Glutamatergic neuron (in vitro differentiated cells): ENCODE measurements at regions not wholly inside any gene's neighbourhood (a gene's known extent, or its start where the extent isn't known, plus 50 kb on each side); places are given as distances from the start of the nearest gene placed in this dataset.

Source experiments
- DNase-seq: peaks from one replicate; pipeline ENCODE4 v3.0.0; 2022
- H3K27ac Mint-ChIP-seq: one replicate; pipeline ENCODE4 v1.8.0; 2020; ENCODE audit warnings: mild to moderate bottlenecking, mixed read lengths, inconsistent platforms; ENCODE audit not compliant: unreplicated experiment
- H3K27me3 Mint-ChIP-seq: one replicate; pipeline ENCODE4 v1.8.0; 2020; ENCODE audit warnings: mild to moderate bottlenecking, moderate library complexity, mixed read lengths, inconsistent platforms; ENCODE audit not compliant: unreplicated experiment
- H3K36me3 Mint-ChIP-seq: one replicate; pipeline ENCODE4 v1.8.0; 2020; ENCODE audit warnings: mild to moderate bottlenecking, mixed read lengths, inconsistent platforms; ENCODE audit not compliant: unreplicated experiment
- H3K4me1 Mint-ChIP-seq: one replicate; pipeline ENCODE4 v1.8.0; 2020; ENCODE audit warnings: mild to moderate bottlenecking, low read depth, mixed read lengths, inconsistent platforms; ENCODE audit not compliant: unreplicated experiment
- H3K4me3 Mint-ChIP-seq: one replicate; pipeline ENCODE4 v1.8.0; 2020; ENCODE audit warnings: mild to moderate bottlenecking, mixed read lengths, inconsistent platforms; ENCODE audit not compliant: unreplicated experiment
- H3K9me3 Mint-ChIP-seq: one replicate; pipeline ENCODE4 v1.8.0; 2020; ENCODE audit warnings: mild to moderate bottlenecking, moderate library complexity, mixed read lengths, inconsistent platforms; ENCODE audit not compliant: unreplicated experiment
- TF ChIP-seq, protein P1 (sequence below): fragments of 200-600 bp; sonication (generic); IDR thresholded peaks from one replicate; pipeline ENCODE4 v1.5.0; 2021; ENCODE audit not compliant: partially characterized antibody, unreplicated experiment

DNA sequence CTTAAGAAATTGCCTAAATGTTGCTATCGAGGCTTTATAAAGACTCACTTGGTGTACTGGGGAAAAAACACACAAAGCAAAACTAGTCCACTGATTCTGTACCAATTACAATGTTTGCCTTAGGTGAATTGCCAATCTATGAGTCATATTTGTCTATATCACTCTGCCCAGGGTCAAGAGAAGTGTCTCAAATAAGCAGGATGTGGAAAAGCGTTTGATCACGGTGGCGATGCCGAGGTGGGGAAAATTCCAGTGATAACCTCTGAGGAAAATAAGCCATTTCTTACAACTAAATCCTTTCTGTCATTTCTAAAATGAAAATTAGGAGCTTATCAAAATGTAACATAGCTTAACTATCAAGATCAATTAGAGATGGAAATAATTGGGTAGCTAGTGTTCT is 148.6 kb upstream of the DIO3 start:
- Mint-ChIP-seq H3K27ac (no peak overlapping the region), H3K4me3 (no peak overlapping the region), H3K27me3 (no peaks in the 10 kb centered on the region), H3K36me3 (no peaks in the 10 kb centered on the region), H3K4me1 (no peaks in the 10 kb centered on the region), H3K9me3 (no peaks in the 10 kb centered on the region)
- TF ChIP-seq, protein P1, sequence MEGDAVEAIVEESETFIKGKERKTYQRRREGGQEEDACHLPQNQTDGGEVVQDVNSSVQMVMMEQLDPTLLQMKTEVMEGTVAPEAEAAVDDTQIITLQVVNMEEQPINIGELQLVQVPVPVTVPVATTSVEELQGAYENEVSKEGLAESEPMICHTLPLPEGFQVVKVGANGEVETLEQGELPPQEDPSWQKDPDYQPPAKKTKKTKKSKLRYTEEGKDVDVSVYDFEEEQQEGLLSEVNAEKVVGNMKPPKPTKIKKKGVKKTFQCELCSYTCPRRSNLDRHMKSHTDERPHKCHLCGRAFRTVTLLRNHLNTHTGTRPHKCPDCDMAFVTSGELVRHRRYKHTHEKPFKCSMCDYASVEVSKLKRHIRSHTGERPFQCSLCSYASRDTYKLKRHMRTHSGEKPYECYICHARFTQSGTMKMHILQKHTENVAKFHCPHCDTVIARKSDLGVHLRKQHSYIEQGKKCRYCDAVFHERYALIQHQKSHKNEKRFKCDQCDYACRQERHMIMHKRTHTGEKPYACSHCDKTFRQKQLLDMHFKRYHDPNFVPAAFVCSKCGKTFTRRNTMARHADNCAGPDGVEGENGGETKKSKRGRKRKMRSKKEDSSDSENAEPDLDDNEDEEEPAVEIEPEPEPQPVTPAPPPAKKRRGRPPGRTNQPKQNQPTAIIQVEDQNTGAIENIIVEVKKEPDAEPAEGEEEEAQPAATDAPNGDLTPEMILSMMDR: no peak
- no peak for DNase-seq

DNA sequence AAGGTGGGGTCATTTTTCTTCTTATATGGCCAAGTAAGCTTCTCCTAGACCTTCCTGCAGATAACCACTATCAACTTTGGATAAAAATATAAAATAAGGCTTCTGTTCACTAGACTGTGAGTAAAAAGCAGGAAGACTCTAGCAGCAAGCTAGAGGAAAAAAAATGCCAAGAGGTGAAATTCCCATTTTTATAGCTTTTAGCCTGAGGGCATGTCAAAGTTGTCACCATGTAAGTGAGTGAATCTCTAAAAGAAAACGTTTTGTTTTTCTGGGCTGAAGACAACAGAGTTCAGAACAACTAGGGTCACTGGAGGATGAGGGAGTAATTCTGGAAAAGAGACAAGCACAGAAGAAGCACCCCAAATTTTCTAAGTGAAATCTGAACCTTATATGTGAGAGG is 143.9 kb upstream of the DIO3 start:
- TF ChIP-seq, protein P1: no peak
- Mint-ChIP-seq H3K4me3 (no peak overlapping the region), H3K9me3 (no peaks in the 10 kb centered on the region), H3K4me1 (no peaks in the 10 kb centered on the region), H3K27me3 (no peaks in the 10 kb centered on the region), H3K27ac (no peak overlapping the region), H3K36me3 (no peaks in the 10 kb centered on the region)
- no peak for DNase-seq

DNA sequence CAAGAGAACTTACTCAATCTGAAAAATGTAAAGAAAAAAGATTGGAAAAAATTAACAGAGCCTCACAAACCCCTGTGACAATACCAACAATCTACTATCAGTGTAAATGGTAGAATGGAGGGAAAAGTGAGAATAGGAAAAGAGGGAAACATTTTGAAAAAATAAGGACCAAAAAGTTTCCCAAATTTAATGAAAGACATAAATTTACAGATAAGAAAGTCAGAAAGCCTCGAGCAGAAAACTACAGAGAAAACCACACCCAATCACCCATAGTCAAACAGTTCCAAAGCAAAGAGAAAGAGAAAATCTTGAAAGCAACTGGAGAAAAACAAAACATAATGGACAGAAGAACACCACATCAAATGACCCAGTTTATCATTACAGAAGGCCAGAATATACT is 142.7 kb upstream of the DIO3 start:
- Mint-ChIP-seq H3K4me1 (no peaks in the 10 kb centered on the region), H3K4me3 (no peak overlapping the region), H3K27ac (no peak overlapping the region), H3K27me3 (no peaks in the 10 kb centered on the region), H3K9me3 (no peaks in the 10 kb centered on the region), H3K36me3 (no peaks in the 10 kb centered on the region)
- DNase-seq: no peak
- TF ChIP-seq, protein P1: no peak

DNA sequence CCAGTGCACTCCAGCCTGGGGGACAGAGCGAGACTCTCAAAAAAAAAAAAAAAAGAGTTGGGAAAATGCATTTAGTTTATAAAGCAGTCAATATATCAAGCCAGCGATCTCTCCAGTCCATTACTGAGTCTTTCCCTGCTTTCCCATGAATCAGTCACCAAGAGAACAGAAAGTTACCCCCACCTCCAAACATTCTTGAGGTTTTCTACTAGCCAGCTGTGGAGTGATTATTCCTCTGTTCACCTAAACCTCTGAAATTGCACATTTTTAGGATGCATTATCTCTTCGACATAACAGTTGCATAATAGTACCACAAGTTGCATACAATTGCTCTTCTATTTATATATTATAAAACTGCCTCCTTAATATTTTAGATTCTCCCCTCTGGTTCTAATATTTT is 134.8 kb upstream of the DIO3 start:
- Mint-ChIP-seq H3K27ac (no peak overlapping the region), H3K36me3 (no peaks in the 10 kb centered on the region), H3K9me3 (no peaks in the 10 kb centered on the region), H3K27me3 (no peaks in the 10 kb centered on the region), H3K4me3 (no peak overlapping the region), H3K4me1 (no peaks in the 10 kb centered on the region)
- TF ChIP-seq, protein P1: no peak
- DNase-seq: no peak

DNA sequence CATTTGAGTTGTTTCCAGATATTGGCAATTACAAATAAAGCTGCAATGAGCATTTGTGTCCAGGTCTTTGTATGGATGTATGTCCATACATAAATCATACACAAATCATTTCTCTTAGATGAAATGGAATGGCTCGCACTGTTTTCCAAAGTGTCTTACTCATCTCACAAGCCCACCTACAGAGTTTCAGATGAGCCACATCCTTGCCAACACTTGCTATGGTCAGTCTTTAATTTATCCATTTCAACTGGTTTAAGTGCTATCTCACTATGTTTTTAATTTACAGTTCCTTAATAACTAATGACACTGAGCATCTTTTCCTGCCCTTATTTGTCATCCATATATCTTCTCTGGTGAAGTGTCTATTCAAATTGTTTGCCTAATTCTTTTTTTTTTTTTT is 132.9 kb upstream of the DIO3 start:
- Mint-ChIP-seq H3K4me3 (no peak overlapping the region), H3K9me3 (no peaks in the 10 kb centered on the region), H3K36me3 (no peaks in the 10 kb centered on the region), H3K27me3 (no peaks in the 10 kb centered on the region), H3K4me1 (no peaks in the 10 kb centered on the region), H3K27ac (no peak overlapping the region)
- DNase-seq: no peak
- TF ChIP-seq, protein P1: no peak
